Chondrocyte (in vitro differentiated cells): ENCODE measurements at regions not wholly inside any gene's neighbourhood (a gene's known extent, or its start where the extent isn't known, plus 50 kb on each side); places are given as distances from the start of the nearest gene placed in this dataset.

Experiments
- DNase-seq: peaks from one replicate; pipeline ENCODE4 v3.0.0; 2021; ENCODE audit warnings: mixed read lengths, low spot score
- H3K27ac Mint-ChIP-seq: one replicate; pipeline ENCODE4 v1.8.0; 2021; ENCODE audit warnings: mild to moderate bottlenecking, moderate library complexity, mixed read lengths; ENCODE audit not compliant: unreplicated experiment
- H3K27me3 Mint-ChIP-seq: 2 replicates; pipeline ENCODE4 v1.8.0; 2021; ENCODE audit warnings: low read depth, mixed read lengths
- H3K36me3 Mint-ChIP-seq: 2 replicates; pipeline ENCODE4 v1.8.0; 2021; ENCODE audit warnings: low read depth, mixed read lengths
- H3K4me1 Mint-ChIP-seq: 2 replicates; pipeline ENCODE4 v1.8.0; 2021; ENCODE audit warnings: low read depth, mild to moderate bottlenecking, mixed read lengths
- H3K4me3 Mint-ChIP-seq: one replicate; pipeline ENCODE4 v1.8.0; 2021; ENCODE audit warnings: mild to moderate bottlenecking, moderate library complexity, mixed read lengths; ENCODE audit not compliant: unreplicated experiment
- H3K9me3 Mint-ChIP-seq: 2 replicates; pipeline ENCODE4 v1.8.0; 2021; ENCODE audit warnings: low read depth, mixed read lengths
- TF ChIP-seq, protein P1 (sequence below): fragments of 200-600 bp; sonication (generic); IDR thresholded peaks from 2 replicates; pipeline ENCODE4 v1.5.0; 2021; ENCODE audit warnings: antibody characterized with exemption, mild to moderate bottlenecking, moderate library complexity

DNA sequence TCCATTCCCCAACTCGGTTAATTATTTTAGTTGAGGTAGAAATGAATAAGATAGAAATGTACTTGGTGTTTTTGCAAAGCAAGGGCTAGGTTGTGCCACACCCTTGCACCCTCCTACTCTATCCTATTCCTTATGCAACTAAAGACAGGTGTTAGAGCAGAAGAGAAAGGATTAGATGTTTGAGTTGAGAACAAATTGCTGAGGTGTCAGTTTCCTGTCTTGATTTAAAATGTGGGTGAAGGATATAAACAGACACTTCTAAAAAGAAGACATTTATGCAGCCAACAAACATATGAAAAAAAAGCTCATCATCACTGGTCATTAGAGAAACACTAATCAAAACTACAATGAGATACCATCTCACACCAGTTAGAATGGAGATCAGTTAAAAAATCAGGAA, 1256.2 kb downstream of the CNTNAP5 start:
- no peak overlapping the region for H3K27ac Mint-ChIP-seq
- H3K27me3 Mint-ChIP-seq = peaks cover 3% of the 10 kb centered on the region
- H3K4me1 Mint-ChIP-seq = no peaks in the 10 kb centered on the region
- TF ChIP-seq, protein P1, sequence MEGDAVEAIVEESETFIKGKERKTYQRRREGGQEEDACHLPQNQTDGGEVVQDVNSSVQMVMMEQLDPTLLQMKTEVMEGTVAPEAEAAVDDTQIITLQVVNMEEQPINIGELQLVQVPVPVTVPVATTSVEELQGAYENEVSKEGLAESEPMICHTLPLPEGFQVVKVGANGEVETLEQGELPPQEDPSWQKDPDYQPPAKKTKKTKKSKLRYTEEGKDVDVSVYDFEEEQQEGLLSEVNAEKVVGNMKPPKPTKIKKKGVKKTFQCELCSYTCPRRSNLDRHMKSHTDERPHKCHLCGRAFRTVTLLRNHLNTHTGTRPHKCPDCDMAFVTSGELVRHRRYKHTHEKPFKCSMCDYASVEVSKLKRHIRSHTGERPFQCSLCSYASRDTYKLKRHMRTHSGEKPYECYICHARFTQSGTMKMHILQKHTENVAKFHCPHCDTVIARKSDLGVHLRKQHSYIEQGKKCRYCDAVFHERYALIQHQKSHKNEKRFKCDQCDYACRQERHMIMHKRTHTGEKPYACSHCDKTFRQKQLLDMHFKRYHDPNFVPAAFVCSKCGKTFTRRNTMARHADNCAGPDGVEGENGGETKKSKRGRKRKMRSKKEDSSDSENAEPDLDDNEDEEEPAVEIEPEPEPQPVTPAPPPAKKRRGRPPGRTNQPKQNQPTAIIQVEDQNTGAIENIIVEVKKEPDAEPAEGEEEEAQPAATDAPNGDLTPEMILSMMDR = no peak
- H3K9me3 Mint-ChIP-seq = peaks cover 2% of the 10 kb centered on the region
- no peak overlapping the region for H3K4me3 Mint-ChIP-seq
- no peak for DNase-seq
- no peaks in the 10 kb centered on the region for H3K36me3 Mint-ChIP-seq

DNA sequence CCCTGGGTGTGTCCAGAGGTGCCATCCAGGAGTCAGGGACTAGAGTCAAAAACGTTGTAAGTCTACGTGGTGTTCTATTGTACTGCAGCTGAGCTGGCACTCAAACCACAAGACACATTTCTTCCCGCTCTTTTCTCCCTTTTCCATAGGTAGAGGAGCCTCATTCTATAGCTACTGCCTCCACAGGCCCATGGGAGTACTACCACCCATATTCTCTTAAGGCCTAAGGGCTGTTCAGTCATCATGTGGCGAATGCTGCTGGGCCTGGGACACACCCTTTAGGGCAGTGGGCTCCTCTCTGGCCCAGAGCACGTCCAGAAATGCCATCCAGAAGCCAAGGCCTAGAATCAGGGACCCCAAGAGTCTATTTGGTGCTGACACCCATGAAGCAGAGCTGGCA, 1271.7 kb downstream of the CNTNAP5 start:
- H3K4me3 Mint-ChIP-seq = no peak overlapping the region
- no peaks in the 10 kb centered on the region for H3K4me1 Mint-ChIP-seq
- DNase-seq = no peak
- H3K27ac Mint-ChIP-seq = no peak overlapping the region
- H3K9me3 Mint-ChIP-seq = peaks cover 19% of the 10 kb centered on the region
- no peaks in the 10 kb centered on the region for H3K36me3 Mint-ChIP-seq
- TF ChIP-seq, protein P1 = no peak
- H3K27me3 Mint-ChIP-seq = peaks cover 1% of the 10 kb centered on the region

DNA sequence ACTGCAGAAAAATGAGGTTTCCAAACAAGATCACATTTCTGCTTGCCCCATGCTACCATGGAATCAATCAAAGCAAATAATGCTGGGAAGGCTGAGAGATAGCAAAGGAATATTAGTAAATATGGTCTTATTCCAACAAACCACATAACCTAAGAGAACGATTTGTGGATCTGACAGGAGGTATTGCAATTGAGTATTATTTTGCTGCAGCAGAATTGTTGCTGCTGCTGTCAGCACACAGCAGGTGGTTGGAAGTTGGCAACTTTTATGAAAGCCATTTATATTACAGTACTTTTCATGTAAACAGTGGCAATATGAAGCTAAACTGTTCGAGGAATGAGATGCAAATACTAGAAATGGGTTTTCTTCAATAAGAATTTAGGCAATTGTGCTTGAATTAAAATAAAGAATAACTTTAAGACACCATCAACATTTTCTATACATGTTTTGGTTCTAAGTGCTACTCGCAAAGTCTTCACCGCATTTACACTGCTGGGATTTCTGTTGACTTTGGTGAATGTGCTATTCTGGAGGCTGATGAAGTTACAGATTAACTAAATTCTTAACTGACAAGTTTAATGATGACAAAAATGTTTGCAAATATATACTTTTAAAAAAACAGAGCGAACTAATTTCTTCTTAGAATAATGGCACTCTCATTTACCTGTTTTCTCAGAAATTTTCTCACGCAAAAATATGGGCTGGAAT, 1285.7 kb downstream of the CNTNAP5 start:
- H3K4me1 Mint-ChIP-seq = no peaks in the 10 kb centered on the region
- TF ChIP-seq, protein P1 = no peak
- no peaks in the 10 kb centered on the region for H3K36me3 Mint-ChIP-seq
- no peaks in the 10 kb centered on the region for H3K9me3 Mint-ChIP-seq
- no peak overlapping the region for H3K4me3 Mint-ChIP-seq
- DNase-seq = no peak
- H3K27ac Mint-ChIP-seq = no peak overlapping the region
- peaks cover 2% of the 10 kb centered on the region for H3K27me3 Mint-ChIP-seq

DNA sequence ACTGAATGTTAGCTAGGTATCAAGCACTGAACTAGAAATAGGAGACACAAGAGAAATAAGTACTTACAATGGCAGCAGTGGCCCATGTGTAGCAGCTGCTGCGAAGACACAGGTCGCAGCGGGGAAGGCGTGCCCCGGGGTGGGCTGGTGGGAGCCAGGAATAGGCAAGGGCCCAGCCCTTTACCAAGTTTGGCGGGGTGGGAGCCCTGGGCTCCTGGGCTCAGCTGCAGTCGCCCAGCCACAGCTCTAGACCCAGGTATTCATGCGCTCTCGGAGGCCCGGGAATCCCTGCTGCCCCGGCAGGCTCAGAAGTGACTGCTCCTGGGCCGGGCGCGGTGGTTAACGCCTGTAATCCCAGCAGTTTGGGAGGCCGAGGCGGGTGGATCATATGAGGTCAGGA, 1287.3 kb downstream of the CNTNAP5 start:
- DNase-seq = peak; percentile 88
- TF ChIP-seq, protein P1 = no peak
- Mint-ChIP-seq H3K4me1 (no peaks in the 10 kb centered on the region), H3K27ac (no peak overlapping the region), H3K9me3 (no peaks in the 10 kb centered on the region), H3K27me3 (peaks cover 2% of the 10 kb centered on the region), H3K36me3 (no peaks in the 10 kb centered on the region), H3K4me3 (no peak overlapping the region)

DNA sequence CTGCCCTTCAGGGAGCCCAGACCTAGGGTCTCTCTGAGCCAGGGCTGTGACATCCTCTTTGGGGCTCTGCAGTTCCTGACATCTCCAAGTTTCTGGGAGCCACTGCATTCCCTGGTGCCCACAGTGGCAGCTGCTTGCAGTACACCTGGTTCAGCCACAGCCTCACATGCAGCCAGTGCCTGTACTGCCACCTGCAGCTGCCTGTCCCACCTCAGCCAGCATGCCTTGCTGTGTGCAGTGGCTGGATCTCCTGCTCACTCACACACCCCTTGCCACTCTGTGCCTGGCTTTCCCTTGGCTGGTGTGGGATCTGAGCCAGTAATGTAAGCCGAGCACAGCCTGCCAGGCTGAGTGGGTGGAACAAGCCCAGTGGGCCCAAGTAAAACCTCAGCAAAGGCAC, 1288.7 kb downstream of the CNTNAP5 start:
- Mint-ChIP-seq H3K27ac (no peak overlapping the region), H3K4me3 (no peak overlapping the region), H3K4me1 (no peaks in the 10 kb centered on the region), H3K9me3 (no peaks in the 10 kb centered on the region), H3K36me3 (no peaks in the 10 kb centered on the region), H3K27me3 (peaks cover 2% of the 10 kb centered on the region)
- DNase-seq = no peak
- TF ChIP-seq, protein P1 = no peak
